ENCODE measurements at regions not wholly inside any gene's neighbourhood (a gene's known extent, or its start where the extent isn't known, plus 50 kb on each side); places are given as distances from the start of the nearest gene placed in this dataset.

- TF ChIP-seq IKZF1 (conservative IDR thresholded peaks at IDR 0.05) (no peak), HSF1 (IDR thresholded peaks at IDR 0.05; ENCODE audit: low read depth, low read length) (no peak), CBX5 (IDR thresholded peaks at IDR 0.05; ENCODE audit: low read depth) (no peak)
Observed at GRCh38 chr3:35044190-35044589, 595.1 kb upstream of the ARPP21 start (continued).

GRCh38 chr3:35045118-35045517 lies 594.2 kb upstream of the ARPP21 start:
- no peak for ATAC-seq
- no peaks in the 10 kb centered on the region for H3K36me3 ChIP-seq (ENCODE audit: control insufficient read depth in 2 of 2, insufficient read depth in 2 of 2, low read length in 1 of 2)
- TF ChIP-seq STAT1 (conservative IDR thresholded peaks at IDR 0.05) (no peak), RAD21 (IDR thresholded peaks at IDR 0.05; ENCODE audit: insufficient read depth, low read depth, low read length) (no peak), CHD1 (IDR thresholded peaks at IDR 0.05; ENCODE audit: low read depth, low read length) (no peak)
- CTCF ChIA-PET = no interaction called here
- no peak for FAIRE-seq
- no peaks in the 10 kb centered on the region for H3K9me3 ChIP-seq (replicated peaks; ENCODE audit: control insufficient read depth, insufficient read depth, low read length)
- no peaks in the 10 kb centered on the region for H3K79me2 ChIP-seq (ENCODE audit: control insufficient read depth, insufficient read depth, low read length)
- RAD21 ChIA-PET (ENCODE audit: unreplicated experiment) = no interaction called here
- H3K4me1 ChIP-seq (ENCODE audit: control insufficient read depth, insufficient read depth, low read length) = no peaks in the 10 kb centered on the region
- H4K20me1 ChIP-seq (ENCODE audit: control insufficient read depth, insufficient read depth) = no peaks in the 10 kb centered on the region
- SMC1A ChIA-PET (ENCODE audit: uncharacterized antibody, unreplicated experiment) = no interaction called here
- in situ Hi-C loops (cut with MboI) = no loop called here
- BruUV-seq (replicated peaks) = no TSS peak
- no peak overlapping the region for H3K27ac ChIP-seq (ENCODE audit: control insufficient read depth, insufficient read depth)
- POLR2A ChIA-PET = no interaction called here
- no peak overlapping the region for H2AFZ ChIP-seq (ENCODE audit: control insufficient read depth, low read depth, low read length)
- intact Hi-C loops (cut with micrococcal nuclease; ENCODE audit: unreplicated experiment) = no loop called here
- no peaks in the 10 kb centered on the region for H3K27me3 ChIP-seq (replicated peaks in 1 of 2; ENCODE audit: control insufficient read depth in 2 of 2, insufficient read depth in 2 of 2, low read length in 1 of 2)
- 28% methylated on average over 2 of the region's 2 CpGs for WGBS (ENCODE audit: insufficient coverage, insufficient replicate concordance, low lambda C conversion rate, missing lambda C conversion rate)
- no peak overlapping the region for H3K4me2 ChIP-seq (ENCODE audit: control insufficient read depth, insufficient read depth)
- H3K9ac ChIP-seq (ENCODE audit: control insufficient read depth, insufficient read depth, low read length) = no peak overlapping the region
- no peak overlapping the region for H3K4me3 ChIP-seq
- DNase-seq (ENCODE audit: low read depth, low spot score) = no peak

GRCh38 chr3:35064761-35065160 lies 574.6 kb upstream of the ARPP21 start:
- Histone ChIP-seq H3K27me3 (replicated peaks in 1 of 2; ENCODE audit: control insufficient read depth in 2 of 2, insufficient read depth in 2 of 2, low read length in 1 of 2) (no peaks in the 10 kb centered on the region), H3K4me3 (no peak overlapping the region), H3K9ac (ENCODE audit: control insufficient read depth, insufficient read depth, low read length) (no peak overlapping the region), H2AFZ (ENCODE audit: control insufficient read depth, low read depth, low read length) (no peak overlapping the region), H3K9me3 (replicated peaks; ENCODE audit: control insufficient read depth, insufficient read depth, low read length) (no peaks in the 10 kb centered on the region), H3K79me2 (ENCODE audit: control insufficient read depth, insufficient read depth, low read length) (no peaks in the 10 kb centered on the region), H3K36me3 (ENCODE audit: control insufficient read depth in 2 of 2, insufficient read depth in 2 of 2, low read length in 1 of 2) (no peaks in the 10 kb centered on the region), H3K4me1 (ENCODE audit: control insufficient read depth, insufficient read depth, low read length) (no peaks in the 10 kb centered on the region), H4K20me1 (ENCODE audit: control insufficient read depth, insufficient read depth) (no peaks in the 10 kb centered on the region), H3K4me2 (ENCODE audit: control insufficient read depth, insufficient read depth) (no peak overlapping the region), H3K27ac (ENCODE audit: control insufficient read depth, insufficient read depth) (no peak overlapping the region)
- SMC1A ChIA-PET (ENCODE audit: uncharacterized antibody, unreplicated experiment) = no interaction called here
- RAD21 ChIA-PET (ENCODE audit: unreplicated experiment) = no interaction called here
- WGBS (ENCODE audit: insufficient coverage, insufficient replicate concordance, low lambda C conversion rate, missing lambda C conversion rate) = 0% methylated on average over 5 of the region's 5 CpGs
- POLR2A ChIA-PET = no interaction called here
- CTCF ChIA-PET = interaction anchor here (1.1 kb wide), 1 partner anchor 9 kb away, joined by 3 read pairs; no protein-coding TSS in a partner anchor
- ATAC-seq (no peak), FAIRE-seq (no peak), DNase-seq (ENCODE audit: low read depth, low spot score) (no peak)
- in situ Hi-C loops (cut with MboI) = no loop called here
- no TSS peak for BruUV-seq (replicated peaks)
- intact Hi-C loops (cut with micrococcal nuclease; ENCODE audit: unreplicated experiment) = no loop called here
- no peak for TF ChIP-seq MTA2 (IDR thresholded peaks at IDR 0.05; ENCODE audit: low read depth)
- TF ChIP-seq SREBF1 (IDR thresholded peaks at IDR 0.05; ENCODE audit: low read length) = no peak
- no peak for TF ChIP-seq KDM1A (IDR thresholded peaks at IDR 0.05; ENCODE audit: borderline replicate concordance)
- TF ChIP-seq ZSCAN29 (IDR thresholded peaks at IDR 0.05) = no peak
- TF ChIP-seq GATAD2B (conservative IDR thresholded peaks at IDR 0.05; ENCODE audit: low read depth) = no peak
- no peak for TF ChIP-seq ZBTB40 (IDR thresholded peaks at IDR 0.05; ENCODE audit: borderline replicate concordance)
